GM19193 (cell line): ENCODE measurements at regions not wholly inside any gene's neighbourhood (a gene's known extent, or its start where the extent isn't known, plus 50 kb on each side); places are given as distances from the start of the nearest gene placed in this dataset.

Source experiments
- POLR2A ChIP-seq: IDR thresholded peaks from 4 replicates; pipeline ENCODE4 v1.6.1; 2011; ENCODE audit not compliant: insufficient read depth, insufficient read length; ENCODE audit errors: extremely low read depth

GRCh38 chr22:48264586-48264985, 1502.1 kb downstream of the TBC1D22A start:
- no peak for TF ChIP-seq POLR2A

GRCh38 chr22:48263791-48264351, 1501.4 kb downstream of the TBC1D22A start:
- no peak for TF ChIP-seq POLR2A

- no peak for TF ChIP-seq POLR2A
Observed at GRCh38 chr22:48263431-48263765, 1500.9 kb downstream of the TBC1D22A start.

- no peak for TF ChIP-seq POLR2A
Observed at GRCh38 chr22:48262596-48263430, 1500.4 kb downstream of the TBC1D22A start.

- TF ChIP-seq POLR2A = no peak
Observed at GRCh38 chr22:48261706-48262105, 1499.3 kb downstream of the TBC1D22A start.

GRCh38 chr22:48261048-48261621, 1498.7 kb downstream of the TBC1D22A start:
- no peak for TF ChIP-seq POLR2A

- no peak for TF ChIP-seq POLR2A
Observed at GRCh38 chr22:48259991-48260670, 1497.7 kb downstream of the TBC1D22A start.

GRCh38 chr22:48258811-48259210, 1496.4 kb downstream of the TBC1D22A start:
- TF ChIP-seq POLR2A = no peak

- no peak for TF ChIP-seq POLR2A
Observed at GRCh38 chr22:48258064-48258701, 1495.7 kb downstream of the TBC1D22A start.

- TF ChIP-seq POLR2A = no peak
Observed at GRCh38 chr22:48257685-48258055, 1495.2 kb downstream of the TBC1D22A start.

GRCh38 chr22:48256776-48257684, 1494.6 kb downstream of the TBC1D22A start:
- TF ChIP-seq POLR2A = no peak

- TF ChIP-seq POLR2A = no peak
Observed at GRCh38 chr22:48256041-48256739, 1493.7 kb downstream of the TBC1D22A start.

- no peak for TF ChIP-seq POLR2A
Observed at GRCh38 chr22:48254311-48254873, 1491.9 kb downstream of the TBC1D22A start.
